Upper lobe of left lung (tissue), 4 donors: ENCODE measurements at regions not wholly inside any gene's neighbourhood (a gene's known extent, or its start where the extent isn't known, plus 50 kb on each side); places are given as distances from the start of the nearest gene placed in this dataset.

Experiments
- EP300 ChIP-seq, 4 donors: sonication (generic); formaldehyde crosslinking; IDR thresholded peaks; one replicate each; pipeline ENCODE4 v1.5.1; 2017; ENCODE audit warnings: antibody characterized with exemption in 4 of 4, control low read depth in 2 of 4
- TF ChIP-seq, protein P1 (sequence below), 6 experiments: fragments of 450-650 bp in 4 of 6; fragments of 200-600 bp in 2 of 6; sonication (generic) in 2 of 6; IDR thresholded peaks; one replicate each; pipeline ENCODE4 v1.5.1; 2016 to 2019; ENCODE audit warnings: antibody characterized with exemption in 6 of 6

GRCh38 chr14:105817971-105818711 is 291.8 kb downstream of the TMEM121 start:
- TF ChIP-seq, protein P1, sequence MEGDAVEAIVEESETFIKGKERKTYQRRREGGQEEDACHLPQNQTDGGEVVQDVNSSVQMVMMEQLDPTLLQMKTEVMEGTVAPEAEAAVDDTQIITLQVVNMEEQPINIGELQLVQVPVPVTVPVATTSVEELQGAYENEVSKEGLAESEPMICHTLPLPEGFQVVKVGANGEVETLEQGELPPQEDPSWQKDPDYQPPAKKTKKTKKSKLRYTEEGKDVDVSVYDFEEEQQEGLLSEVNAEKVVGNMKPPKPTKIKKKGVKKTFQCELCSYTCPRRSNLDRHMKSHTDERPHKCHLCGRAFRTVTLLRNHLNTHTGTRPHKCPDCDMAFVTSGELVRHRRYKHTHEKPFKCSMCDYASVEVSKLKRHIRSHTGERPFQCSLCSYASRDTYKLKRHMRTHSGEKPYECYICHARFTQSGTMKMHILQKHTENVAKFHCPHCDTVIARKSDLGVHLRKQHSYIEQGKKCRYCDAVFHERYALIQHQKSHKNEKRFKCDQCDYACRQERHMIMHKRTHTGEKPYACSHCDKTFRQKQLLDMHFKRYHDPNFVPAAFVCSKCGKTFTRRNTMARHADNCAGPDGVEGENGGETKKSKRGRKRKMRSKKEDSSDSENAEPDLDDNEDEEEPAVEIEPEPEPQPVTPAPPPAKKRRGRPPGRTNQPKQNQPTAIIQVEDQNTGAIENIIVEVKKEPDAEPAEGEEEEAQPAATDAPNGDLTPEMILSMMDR (IDR thresholded peaks at IDR 0.05): no peak
- TF ChIP-seq EP300 (IDR thresholded peaks at IDR 0.05): no peak
